K562 (cell line): ENCODE measurements at regions not wholly inside any gene's neighbourhood (a gene's known extent, or its start where the extent isn't known, plus 50 kb on each side); places are given as distances from the start of the nearest gene placed in this dataset.

Experiments
- CHD2 ChIP-seq: IDR thresholded peaks from 2 replicates; pipeline ENCODE4 v1.6.1; 2011; ENCODE audit warnings: low read depth, low read length
- TFE3 ChIP-seq: fragments of 450-650 bp; formaldehyde crosslinking; IDR thresholded peaks from 2 replicates; pipeline ENCODE4 v1.4.0; 2020; ENCODE audit warnings: mild to moderate bottlenecking, mixed read lengths
- ZNF121 ChIP-seq: sonication (generic); formaldehyde crosslinking; conservative IDR thresholded peaks from 2 replicates; pipeline ENCODE4 v1.8.0; 2022; ENCODE audit warnings: missing genetic modification reagents

- TF ChIP-seq CHD2 (no peak), TFE3 (no peak), ZNF121 (CRISPR knock-in tag) (no peak)
These were observed 149.1 kb upstream of the TENT5A start for GRCh38 chr6:81901551-81901966.
